ENCODE measurements at regions not wholly inside any gene's neighbourhood (a gene's known extent, or its start where the extent isn't known, plus 50 kb on each side); places are given as distances from the start of the nearest gene placed in this dataset.

- no peak for TF ChIP-seq POLR2AphosphoS5 (IDR thresholded peaks at IDR 0.05)
- TF ChIP-seq POLR2A (IDR thresholded peaks at IDR 0.05), result no peak
- TF ChIP-seq CTCF (IDR thresholded peaks at IDR 0.05), result no peak
Measured at GRCh38 chr3:150303768-150304167, 104.3 kb upstream of the TSC22D2 start.
